CD4-positive, CD25-positive, alpha-beta regulatory T cell (primary cell): ENCODE measurements at regions not wholly inside any gene's neighbourhood (a gene's known extent, or its start where the extent isn't known, plus 50 kb on each side); places are given as distances from the start of the nearest gene placed in this dataset.
A peak's percentile ranks its signal among the peaks of the same experiment; 100 is the strongest.

Experiments used
- ATAC-seq, 2 donors: fragments of 150-1000 bp; cut with Tn5 transposase; one replicate each; pipeline ENCODE4 v1.10.0; 2021; ENCODE audit warnings: low read depth in 2 of 2, moderate number of reproducible peaks in 2 of 2, moderate library complexity in 1 of 2
- DNase-seq, 3 donors: peaks; one replicate each; pipeline versions ENCODE4 v3.0.0 to v3.0.0-alpha.2; 2012 to 2022; ENCODE audit warnings: mixed read lengths in 1 of 3
- H3K27ac ChIP-seq: one replicate; pipeline ENCODE4 v1.7.0; 2013; ENCODE audit warnings: mild to moderate bottlenecking, low read length; ENCODE audit not compliant: insufficient read depth, poor library complexity, severe bottlenecking
- H3K27me3 ChIP-seq: one replicate; pipeline ENCODE4 v1.7.0; 2013; ENCODE audit warnings: low read length; ENCODE audit not compliant: control insufficient read depth, insufficient read depth
- H3K36me3 ChIP-seq: one replicate; pipeline ENCODE4 v1.7.0; 2013; ENCODE audit warnings: mild to moderate bottlenecking, low read length, moderate library complexity; ENCODE audit not compliant: control insufficient read depth, insufficient read depth
- H3K4me1 ChIP-seq: 2 replicates; pipeline ENCODE4 v1.7.0; 2013; ENCODE audit warnings: mild to moderate bottlenecking, low read length; ENCODE audit not compliant: insufficient read depth, control insufficient read depth, poor library complexity, severe bottlenecking
- H3K4me3 ChIP-seq: one replicate; pipeline ENCODE4 v1.7.0; 2013; ENCODE audit warnings: low read depth, mild to moderate bottlenecking, low read length, moderate library complexity
- H3K9me3 ChIP-seq, 2 experiments: 1 replicate in 1 of 2; 2 replicates in 1 of 2; pipeline ENCODE4 v1.7.0; 2013; ENCODE audit warnings: low read length in 2 of 2, mild to moderate bottlenecking in 1 of 2, moderate library complexity in 1 of 2; ENCODE audit not compliant: control insufficient read depth in 2 of 2
- H3K27ac Mint-ChIP-seq, 3 donors: one replicate each; pipeline ENCODE4 v1.8.0; 2020 to 2022; ENCODE audit warnings: mild to moderate bottlenecking in 3 of 3, mixed read lengths in 3 of 3, moderate library complexity in 2 of 3
- H3K27me3 Mint-ChIP-seq: one replicate; pipeline ENCODE4 v1.8.0; 2022; ENCODE audit warnings: mild to moderate bottlenecking, mixed read lengths
- H3K36me3 Mint-ChIP-seq: one replicate; pipeline ENCODE4 v1.8.0; 2020; ENCODE audit warnings: mixed read lengths
- H3K4me1 Mint-ChIP-seq, 4 donors: one replicate each; pipeline ENCODE4 v1.8.0; 2020 to 2022; ENCODE audit warnings: mixed read lengths in 4 of 4, mild to moderate bottlenecking in 1 of 4
- H3K4me3 Mint-ChIP-seq, 4 donors: one replicate each; pipeline ENCODE4 v1.8.0; 2020 to 2022; ENCODE audit warnings: mild to moderate bottlenecking in 4 of 4, mixed read lengths in 4 of 4, moderate library complexity in 3 of 4
- H3K9me3 Mint-ChIP-seq, 7 donors: one replicate each; pipeline ENCODE4 v1.8.0; 2020 to 2022; ENCODE audit warnings: mixed read lengths in 7 of 7, mild to moderate bottlenecking in 3 of 7, moderate library complexity in 2 of 7

DNA sequence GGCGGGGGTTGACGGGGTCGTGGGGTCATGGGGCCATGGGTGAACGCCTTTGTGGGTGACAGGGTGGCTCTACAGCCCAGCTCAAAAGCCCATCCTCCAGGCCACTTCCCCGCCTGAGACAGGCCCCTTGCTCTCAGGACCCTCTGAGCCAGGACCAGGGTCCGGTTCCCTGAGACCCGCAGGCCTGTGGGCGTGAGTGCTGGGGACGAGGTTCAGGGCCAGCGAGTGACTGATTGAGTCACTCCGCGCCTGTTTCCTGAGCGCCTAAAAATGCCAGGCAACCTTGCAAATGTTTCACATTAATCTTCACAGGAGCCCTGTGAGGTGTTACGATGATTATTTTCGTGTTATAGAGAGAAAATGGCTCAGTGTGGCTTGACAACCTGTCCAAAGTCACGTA lies 97.8 kb downstream of the ZNF674 start:
- no peak for ATAC-seq
- Mint-ChIP-seq H3K36me3 (peaks cover 8% of the 10 kb centered on the region), H3K27me3 (no peaks in the 10 kb centered on the region), H3K9me3 (peaks cover 0 to 2% (median 0%) of the 10 kb centered on the region in 7 donors), H3K27ac (peak overlapping the region; percentile 52 to 90 (median 89)), H3K4me3 (peak overlapping the region; percentile 85 to 95 (median 89)), H3K4me1 (peaks cover 7 to 27% (median 10%) of the 10 kb centered on the region in 4 donors)
- Histone ChIP-seq H3K4me1 (peaks cover 8% of the 10 kb centered on the region), H3K27me3 (no peaks in the 10 kb centered on the region), H3K9me3 (no peaks in the 10 kb centered on the region), H3K36me3 (peaks cover 6% of the 10 kb centered on the region), H3K27ac (peak overlapping the region; percentile 72), H3K4me3 (peak overlapping the region; percentile 81)
- DNase-seq = no peak

DNA sequence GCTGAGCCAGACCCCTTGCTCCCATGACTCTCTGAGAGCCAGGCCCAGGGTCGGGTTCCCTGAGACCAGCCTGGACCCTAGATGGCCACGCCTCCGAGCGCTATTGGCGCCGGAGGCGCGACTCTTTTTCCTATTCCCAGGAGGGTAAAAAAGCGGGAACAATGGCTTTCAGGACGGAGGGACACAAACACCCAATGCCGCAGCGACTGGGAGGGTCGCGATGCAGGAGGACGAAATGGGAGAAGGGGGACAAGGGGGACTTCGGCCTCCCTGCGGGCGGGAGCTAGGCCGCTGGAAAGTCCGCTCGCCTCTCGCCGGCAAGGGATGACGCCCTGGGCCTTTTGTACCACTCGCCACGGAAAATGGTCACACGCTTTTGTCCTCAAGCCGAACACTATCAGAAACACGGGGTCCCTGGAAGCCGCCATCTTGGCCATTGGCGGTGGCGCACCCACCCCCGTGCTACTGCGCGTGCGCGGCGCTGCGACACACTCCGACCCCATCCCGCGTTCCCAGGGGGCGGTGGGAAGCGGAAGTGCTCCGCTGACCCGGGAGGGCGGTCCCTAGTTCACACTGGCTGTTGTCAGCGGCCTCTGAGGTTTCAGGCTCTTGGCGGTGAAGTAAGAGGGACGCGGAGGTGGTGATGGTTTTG lies 98.4 kb downstream of the ZNF674 start:
- Mint-ChIP-seq H3K4me3 (peak overlapping the region; percentile 85 to 95 (median 89)), H3K27ac (peak overlapping the region; percentile 52 to 90 (median 89)), H3K4me1 (peaks cover 5 to 23% (median 8%) of the 10 kb centered on the region in 4 donors), H3K9me3 (no peaks in the 10 kb centered on the region), H3K27me3 (no peaks in the 10 kb centered on the region), H3K36me3 (peaks cover 4% of the 10 kb centered on the region)
- peak overlapping the region; percentile 70 for H3K4me3 ChIP-seq
- ATAC-seq (peak; percentile 91), DNase-seq (peak; percentile 78 to 85 (median 82))
- no peaks in the 10 kb centered on the region for H3K9me3 ChIP-seq
- peak overlapping the region; percentile 72 for H3K27ac ChIP-seq
- no peaks in the 10 kb centered on the region for H3K27me3 ChIP-seq
- peaks cover 4% of the 10 kb centered on the region for H3K36me3 ChIP-seq
- H3K4me1 ChIP-seq = peaks cover 8% of the 10 kb centered on the region

DNA sequence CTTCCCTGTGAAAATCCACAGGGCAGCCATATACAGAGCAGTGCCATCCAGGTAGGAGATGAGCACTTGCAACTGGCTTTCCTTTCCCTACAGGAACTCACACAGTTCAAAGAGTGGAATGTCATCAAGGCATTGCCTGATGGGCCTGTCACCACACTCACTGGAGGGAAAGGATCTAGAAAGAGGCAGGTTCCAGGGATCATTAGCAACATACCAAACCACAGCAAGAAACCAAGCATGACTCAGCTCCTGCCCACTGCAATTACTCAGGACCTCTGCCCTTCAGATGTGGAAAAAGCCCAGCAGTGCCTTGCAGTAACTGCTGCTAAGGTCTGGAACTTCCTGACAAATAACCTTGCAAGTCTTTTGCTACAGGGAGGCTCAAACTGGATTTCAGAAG lies 101.2 kb downstream of the ZNF674 start:
- Histone ChIP-seq H3K27ac (no peak overlapping the region), H3K4me1 (peaks cover 8% of the 10 kb centered on the region), H3K9me3 (no peaks in the 10 kb centered on the region), H3K27me3 (no peaks in the 10 kb centered on the region), H3K4me3 (no peak overlapping the region), H3K36me3 (no peaks in the 10 kb centered on the region)
- ATAC-seq = no peak
- H3K36me3 Mint-ChIP-seq = peaks cover 4% of the 10 kb centered on the region
- H3K9me3 Mint-ChIP-seq = no peaks in the 10 kb centered on the region
- peak overlapping the region in 1 of 4 donors; percentile 29 for H3K4me3 Mint-ChIP-seq
- H3K4me1 Mint-ChIP-seq = peaks cover 0 to 18% (median 5%) of the 10 kb centered on the region in 4 donors
- no peaks in the 10 kb centered on the region for H3K27me3 Mint-ChIP-seq
- no peak overlapping the region for H3K27ac Mint-ChIP-seq
- DNase-seq = no peak

DNA sequence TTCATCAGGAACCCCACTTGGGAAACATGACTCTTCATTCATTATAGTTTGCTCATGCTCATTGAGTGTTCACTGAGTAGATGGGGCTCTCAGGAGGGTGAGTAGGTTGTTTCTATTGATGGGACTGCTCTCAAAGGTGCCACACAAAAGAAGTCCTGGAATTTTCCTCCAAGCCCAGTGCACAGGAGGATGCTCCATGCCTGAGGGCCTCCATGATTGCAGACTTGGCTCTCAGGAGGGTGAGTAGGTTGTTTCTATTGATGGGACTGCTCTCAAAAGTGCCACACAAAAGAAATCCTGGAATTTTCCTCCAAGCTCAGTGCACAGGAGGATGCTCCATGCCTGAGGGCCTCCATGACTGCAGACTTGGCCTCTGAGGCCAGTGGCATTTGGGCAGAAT lies 108.5 kb downstream of the ZNF674 start:
- no peak overlapping the region for H3K4me3 Mint-ChIP-seq
- no peaks in the 10 kb centered on the region for H3K4me1 Mint-ChIP-seq
- no peak for ATAC-seq
- DNase-seq = no peak
- Histone ChIP-seq H3K4me1 (no peaks in the 10 kb centered on the region), H3K27ac (no peak overlapping the region), H3K36me3 (no peaks in the 10 kb centered on the region), H3K4me3 (no peak overlapping the region), H3K9me3 (no peaks in the 10 kb centered on the region), H3K27me3 (no peaks in the 10 kb centered on the region)
- H3K9me3 Mint-ChIP-seq = peaks cover 0 to 2% (median 0%) of the 10 kb centered on the region in 7 donors
- H3K27ac Mint-ChIP-seq = no peak overlapping the region
- H3K27me3 Mint-ChIP-seq = no peaks in the 10 kb centered on the region
- no peaks in the 10 kb centered on the region for H3K36me3 Mint-ChIP-seq

DNA sequence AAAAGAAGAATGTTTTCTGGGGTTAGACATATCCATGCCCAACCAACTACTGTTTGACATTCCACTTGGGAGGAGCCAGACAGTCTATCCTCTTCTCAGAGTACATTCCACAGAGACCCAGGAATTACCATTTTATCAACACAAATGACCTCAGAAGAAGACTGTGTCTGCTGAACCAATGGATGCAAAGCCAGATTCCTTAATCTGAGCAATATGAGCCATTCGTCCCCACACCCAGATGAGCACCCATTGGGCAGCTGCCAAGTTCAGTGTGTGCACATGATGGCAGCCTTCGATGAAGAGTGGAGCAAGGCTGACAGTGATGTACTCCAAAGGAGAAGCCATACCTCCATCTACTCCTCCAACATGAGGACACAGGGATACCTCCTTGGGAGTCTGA lies 111.3 kb downstream of the ZNF674 start:
- DNase-seq (no peak), ATAC-seq (no peak)
- Histone ChIP-seq H3K9me3 (no peaks in the 10 kb centered on the region), H3K4me1 (no peaks in the 10 kb centered on the region), H3K27me3 (no peaks in the 10 kb centered on the region), H3K36me3 (no peaks in the 10 kb centered on the region), H3K27ac (no peak overlapping the region), H3K4me3 (no peak overlapping the region)
- Mint-ChIP-seq H3K27ac (no peak overlapping the region), H3K27me3 (peaks cover 5% of the 10 kb centered on the region), H3K9me3 (peaks cover 0 to 2% (median 0%) of the 10 kb centered on the region in 7 donors), H3K4me1 (no peaks in the 10 kb centered on the region), H3K4me3 (no peak overlapping the region), H3K36me3 (no peaks in the 10 kb centered on the region)

DNA sequence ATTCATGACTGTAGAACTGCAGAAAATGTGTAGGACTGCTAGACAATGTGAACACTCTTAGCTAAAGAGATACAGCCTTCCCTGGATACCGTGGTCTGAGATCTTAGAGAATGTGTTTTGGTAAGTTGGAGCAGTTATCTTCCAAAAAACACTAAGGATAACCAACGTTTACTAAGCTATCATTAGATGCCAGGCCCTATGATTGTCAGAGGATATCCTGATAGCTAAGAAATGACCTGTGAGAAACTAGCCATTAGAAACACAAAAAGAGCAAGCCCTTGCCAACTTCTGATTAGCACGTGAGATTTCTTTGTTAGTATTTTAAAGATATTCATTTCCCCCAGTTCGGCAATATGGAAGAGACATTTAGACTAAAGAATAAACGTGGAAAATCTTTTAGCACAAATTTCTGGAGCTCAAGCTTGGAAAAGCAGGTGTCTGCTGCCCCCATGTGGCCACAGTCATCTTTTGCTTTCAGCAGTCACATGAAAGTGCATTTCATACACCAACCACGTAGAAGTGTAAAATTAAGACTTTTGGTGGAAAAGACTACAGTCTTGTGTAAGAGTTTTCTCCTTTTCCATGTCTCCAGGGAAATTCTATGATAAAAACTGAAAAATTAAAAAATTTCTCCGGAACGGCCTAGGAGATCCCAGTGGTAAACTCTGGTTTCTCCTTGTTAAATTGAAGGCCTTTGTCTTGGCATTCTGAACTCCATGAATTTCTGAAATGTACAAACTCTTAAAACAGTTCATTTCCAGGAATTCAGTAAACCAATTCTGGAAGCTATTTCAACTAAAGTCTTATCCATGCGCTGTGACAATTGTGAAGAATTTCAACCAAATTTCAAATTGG lies 136.4 kb downstream of the ZNF674 start:
- no peaks in the 10 kb centered on the region for H3K36me3 Mint-ChIP-seq
- no peaks in the 10 kb centered on the region for H3K27me3 Mint-ChIP-seq
- Histone ChIP-seq H3K4me1 (no peaks in the 10 kb centered on the region), H3K27ac (no peak overlapping the region), H3K27me3 (no peaks in the 10 kb centered on the region), H3K4me3 (no peak overlapping the region), H3K36me3 (no peaks in the 10 kb centered on the region), H3K9me3 (no peaks in the 10 kb centered on the region)
- peaks cover 0 to 4% (median 0%) of the 10 kb centered on the region in 4 donors for H3K4me1 Mint-ChIP-seq
- H3K4me3 Mint-ChIP-seq = no peak overlapping the region
- no peaks in the 10 kb centered on the region for H3K9me3 Mint-ChIP-seq
- ATAC-seq (no peak), DNase-seq (peak; percentile 25 to 70 (median 52))
- H3K27ac Mint-ChIP-seq = no peak overlapping the region

DNA sequence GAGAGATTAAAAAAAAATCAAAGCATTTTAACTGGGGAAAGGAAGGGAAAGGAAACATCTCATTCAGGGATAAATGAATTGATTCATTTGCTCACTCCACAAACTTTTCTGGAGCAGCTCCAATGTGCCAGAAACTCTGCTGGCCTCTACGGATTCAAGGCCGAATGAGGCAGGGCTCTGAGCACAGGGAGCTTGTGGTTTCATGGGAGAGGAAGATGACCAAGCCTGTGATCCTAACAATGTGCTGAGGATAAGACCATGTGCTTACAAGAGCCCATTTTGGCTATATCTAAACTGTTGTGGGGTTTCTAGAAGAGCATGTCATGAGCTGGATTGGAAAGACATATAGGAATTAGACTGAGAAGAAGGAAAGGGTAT lies 137.5 kb downstream of the ZNF674 start:
- no peak overlapping the region for H3K4me3 ChIP-seq
- DNase-seq = no peak
- Mint-ChIP-seq H3K9me3 (no peaks in the 10 kb centered on the region), H3K27ac (no peak overlapping the region), H3K27me3 (no peaks in the 10 kb centered on the region), H3K4me3 (no peak overlapping the region), H3K4me1 (peaks cover 0 to 4% (median 0%) of the 10 kb centered on the region in 4 donors), H3K36me3 (no peaks in the 10 kb centered on the region)
- no peaks in the 10 kb centered on the region for H3K9me3 ChIP-seq
- H3K36me3 ChIP-seq = no peaks in the 10 kb centered on the region
- ATAC-seq = no peak
- no peak overlapping the region for H3K27ac ChIP-seq
- no peaks in the 10 kb centered on the region for H3K27me3 ChIP-seq
- no peaks in the 10 kb centered on the region for H3K4me1 ChIP-seq
